Upper lobe of left lung (tissue), 6 donors: ENCODE measurements at regions not wholly inside any gene's neighbourhood (a gene's known extent, or its start where the extent isn't known, plus 50 kb on each side); places are given as distances from the start of the nearest gene placed in this dataset.

Experiments used
- ATAC-seq, 2 donors: fragments of 200-7000 bp; cut with Tn5 transposase; one replicate each; pipeline ENCODE4 v1.9.1; 2022; ENCODE audit warnings: mild to moderate bottlenecking in 2 of 2, moderate library complexity in 2 of 2; ENCODE audit not compliant: low FRiP score in 2 of 2
- DNase-seq, 2 donors: peaks; one replicate each; pipeline ENCODE4 v3.0.0-alpha.2; 2019 to 2020
- H3K27ac ChIP-seq, 4 donors: fragments of 200-600 bp; sonication (generic); one replicate each; pipeline ENCODE4 v1.5.1; 2016 to 2019
- H3K27me3 ChIP-seq, 4 donors: fragments of 200-600 bp; sonication (generic); one replicate each; pipeline ENCODE4 v1.5.1; 2017 to 2019
- H3K36me3 ChIP-seq, 4 donors: fragments of 200-600 bp; sonication (generic); one replicate each; pipeline ENCODE4 v1.5.1; 2016 to 2019
- H3K4me1 ChIP-seq, 4 donors: fragments of 200-600 bp; sonication (generic); one replicate each; pipeline ENCODE4 v1.5.1; 2018 to 2019
- H3K4me3 ChIP-seq, 4 donors: fragments of 200-600 bp; sonication (generic); one replicate each; pipeline ENCODE4 v1.5.1; 2017 to 2019; ENCODE audit warnings: mild to moderate bottlenecking in 2 of 4, moderate library complexity in 1 of 4
- H3K9me3 ChIP-seq, 4 donors: fragments of 200-600 bp; sonication (generic); one replicate each; pipeline ENCODE4 v1.5.1; 2018 to 2019
- CTCF ChIP-seq, 6 experiments: fragments of 450-650 bp in 4 of 6; fragments of 200-600 bp in 2 of 6; sonication (generic) in 2 of 6; IDR thresholded peaks; one replicate each; pipeline ENCODE4 v1.5.1; 2016 to 2019; ENCODE audit warnings: antibody characterized with exemption in 6 of 6
- EP300 ChIP-seq, 4 donors: sonication (generic); formaldehyde crosslinking; IDR thresholded peaks; one replicate each; pipeline ENCODE4 v1.5.1; 2017; ENCODE audit warnings: antibody characterized with exemption in 4 of 4, control low read depth in 2 of 4
- POLR2A ChIP-seq, 4 donors: fragments of 450-650 bp; IDR thresholded peaks; one replicate each; pipeline ENCODE4 v1.5.1; 2016 to 2017; ENCODE audit warnings: antibody characterized with exemption in 4 of 4, mild to moderate bottlenecking in 2 of 4
- POLR2AphosphoS5 ChIP-seq, 2 donors: sonication (generic); formaldehyde crosslinking; IDR thresholded peaks; one replicate each; pipeline ENCODE4 v1.5.1; 2017; ENCODE audit warnings: antibody characterized with exemption in 2 of 2
- WGBS, 2 donors: methylation state at CpG; one replicate each; pipeline ENCODE4 v1.1.5; 2017 to 2018; 5-methylcytosine and 5-hydroxymethylcytosine counted together
- donor health status: DM: no; HTN: no; CAD: no; lungs with moderate emphysema.
- donor health status: DM: no; HTN: yes; CAD: no; lungs with severe emphysema.

- 56 to 64% methylated on average over 3 of the region's 3 CpGs for WGBS, 2 donors
- DNase-seq (no peak), ATAC-seq (peak in 1 of 2 donors; percentile 35)
- no peak overlapping the region for H3K4me3 ChIP-seq
- peak overlapping the region; percentile 11 to 64 (median 45) for H3K27ac ChIP-seq
- peaks cover 9 to 19% (median 16%) of the 10 kb centered on the region in 4 donors for H3K4me1 ChIP-seq
- H3K27me3 ChIP-seq, result no peaks in the 10 kb centered on the region
- H3K9me3 ChIP-seq, result no peaks in the 10 kb centered on the region
- TF ChIP-seq CTCF (IDR thresholded peaks at IDR 0.05), result no peak
- no peak for TF ChIP-seq POLR2A (IDR thresholded peaks at IDR 0.05)
- no peak for TF ChIP-seq EP300 (IDR thresholded peaks at IDR 0.05)
- TF ChIP-seq POLR2AphosphoS5 (IDR thresholded peaks at IDR 0.05), result no peak
- no peaks in the 10 kb centered on the region for H3K36me3 ChIP-seq
Measured at GRCh38 chr5:40384782-40385390, 294.8 kb upstream of the PTGER4 start.

GRCh38 chr5:40383749-40384651, 295.7 kb upstream of the PTGER4 start:
- no peaks in the 10 kb centered on the region for H3K27me3 ChIP-seq
- peaks cover 9 to 19% (median 16%) of the 10 kb centered on the region in 4 donors for H3K4me1 ChIP-seq
- H3K4me3 ChIP-seq, result no peak overlapping the region
- peak overlapping the region in 3 of 4 donors; percentile 27 to 64 (median 63) for H3K27ac ChIP-seq
- no peaks in the 10 kb centered on the region for H3K9me3 ChIP-seq
- peak in 1 of 2 donors; percentile 23 for ATAC-seq
- no peak for DNase-seq
- 71 to 74% methylated on average over 3 of the region's 3 CpGs for WGBS, 2 donors
- TF ChIP-seq CTCF (IDR thresholded peaks at IDR 0.05), result no peak
- TF ChIP-seq EP300 (IDR thresholded peaks at IDR 0.05), result no peak
- TF ChIP-seq POLR2AphosphoS5 (IDR thresholded peaks at IDR 0.05), result no peak
- no peak for TF ChIP-seq POLR2A (IDR thresholded peaks at IDR 0.05)
- no peaks in the 10 kb centered on the region for H3K36me3 ChIP-seq

GRCh38 chr5:40381676-40382363, 297.9 kb upstream of the PTGER4 start:
- 87 to 92% methylated on average over 4 of the region's 4 CpGs for WGBS, 2 donors
- ATAC-seq (no peak), DNase-seq (no peak)
- no peak for TF ChIP-seq POLR2A (IDR thresholded peaks at IDR 0.05)
- TF ChIP-seq EP300 (IDR thresholded peaks at IDR 0.05), result no peak
- TF ChIP-seq POLR2AphosphoS5 (IDR thresholded peaks at IDR 0.05), result no peak
- no peak for TF ChIP-seq CTCF (IDR thresholded peaks at IDR 0.05)
- Histone ChIP-seq H3K27ac (no peak overlapping the region), H3K4me1 (peaks cover 9 to 19% (median 16%) of the 10 kb centered on the region in 4 donors), H3K9me3 (no peaks in the 10 kb centered on the region), H3K36me3 (no peaks in the 10 kb centered on the region), H3K27me3 (no peaks in the 10 kb centered on the region), H3K4me3 (no peak overlapping the region)

- TF ChIP-seq CTCF (IDR thresholded peaks at IDR 0.05) (no peak), POLR2AphosphoS5 (IDR thresholded peaks at IDR 0.05) (no peak), EP300 (IDR thresholded peaks at IDR 0.05) (no peak), POLR2A (IDR thresholded peaks at IDR 0.05) (no peak)
- Histone ChIP-seq H3K9me3 (no peaks in the 10 kb centered on the region), H3K36me3 (no peaks in the 10 kb centered on the region), H3K4me1 (peaks cover 9 to 19% (median 13%) of the 10 kb centered on the region in 4 donors), H3K27me3 (no peaks in the 10 kb centered on the region), H3K4me3 (no peak overlapping the region), H3K27ac (no peak overlapping the region)
- ATAC-seq, result no peak
- DNase-seq, result no peak
- WGBS, 2 donors, result 83 to 90% methylated on average over 4 of the region's 4 CpGs
Measured at GRCh38 chr5:40381016-40381415, 298.7 kb upstream of the PTGER4 start.
